Glutamatergic neuron (in vitro differentiated cells): ENCODE measurements at regions not wholly inside any gene's neighbourhood (a gene's known extent, or its start where the extent isn't known, plus 50 kb on each side); places are given as distances from the start of the nearest gene placed in this dataset.

Source experiments
- DNase-seq: peaks from one replicate; pipeline ENCODE4 v3.0.0; 2022
- H3K27ac Mint-ChIP-seq: one replicate; pipeline ENCODE4 v1.8.0; 2020; ENCODE audit warnings: mild to moderate bottlenecking, mixed read lengths, inconsistent platforms; ENCODE audit not compliant: unreplicated experiment
- H3K27me3 Mint-ChIP-seq: one replicate; pipeline ENCODE4 v1.8.0; 2020; ENCODE audit warnings: mild to moderate bottlenecking, moderate library complexity, mixed read lengths, inconsistent platforms; ENCODE audit not compliant: unreplicated experiment
- H3K36me3 Mint-ChIP-seq: one replicate; pipeline ENCODE4 v1.8.0; 2020; ENCODE audit warnings: mild to moderate bottlenecking, mixed read lengths, inconsistent platforms; ENCODE audit not compliant: unreplicated experiment
- H3K4me1 Mint-ChIP-seq: one replicate; pipeline ENCODE4 v1.8.0; 2020; ENCODE audit warnings: mild to moderate bottlenecking, low read depth, mixed read lengths, inconsistent platforms; ENCODE audit not compliant: unreplicated experiment
- H3K4me3 Mint-ChIP-seq: one replicate; pipeline ENCODE4 v1.8.0; 2020; ENCODE audit warnings: mild to moderate bottlenecking, mixed read lengths, inconsistent platforms; ENCODE audit not compliant: unreplicated experiment
- H3K9me3 Mint-ChIP-seq: one replicate; pipeline ENCODE4 v1.8.0; 2020; ENCODE audit warnings: mild to moderate bottlenecking, moderate library complexity, mixed read lengths, inconsistent platforms; ENCODE audit not compliant: unreplicated experiment
- CTCF ChIP-seq: fragments of 200-600 bp; sonication (generic); IDR thresholded peaks from one replicate; pipeline ENCODE4 v1.5.0; 2021; ENCODE audit not compliant: partially characterized antibody, unreplicated experiment

- H3K4me1 Mint-ChIP-seq: no peaks in the 10 kb centered on the region
- TF ChIP-seq CTCF: no peak
- H3K27me3 Mint-ChIP-seq: peaks cover 2% of the 10 kb centered on the region
- H3K9me3 Mint-ChIP-seq: no peaks in the 10 kb centered on the region
- no peak for DNase-seq
- no peak overlapping the region for H3K27ac Mint-ChIP-seq
- no peaks in the 10 kb centered on the region for H3K36me3 Mint-ChIP-seq
- H3K4me3 Mint-ChIP-seq: no peak overlapping the region
Observed at GRCh38 chr6:6884916-6885315, 222.8 kb upstream of the RREB1 start.

GRCh38 chr6:6885521-6886170 is 222.1 kb upstream of the RREB1 start:
- TF ChIP-seq CTCF: no peak
- H3K9me3 Mint-ChIP-seq: no peaks in the 10 kb centered on the region
- no peaks in the 10 kb centered on the region for H3K36me3 Mint-ChIP-seq
- DNase-seq: no peak
- H3K4me1 Mint-ChIP-seq: no peaks in the 10 kb centered on the region
- H3K27me3 Mint-ChIP-seq: peaks cover 2% of the 10 kb centered on the region
- H3K4me3 Mint-ChIP-seq: no peak overlapping the region
- H3K27ac Mint-ChIP-seq: no peak overlapping the region

DNA sequence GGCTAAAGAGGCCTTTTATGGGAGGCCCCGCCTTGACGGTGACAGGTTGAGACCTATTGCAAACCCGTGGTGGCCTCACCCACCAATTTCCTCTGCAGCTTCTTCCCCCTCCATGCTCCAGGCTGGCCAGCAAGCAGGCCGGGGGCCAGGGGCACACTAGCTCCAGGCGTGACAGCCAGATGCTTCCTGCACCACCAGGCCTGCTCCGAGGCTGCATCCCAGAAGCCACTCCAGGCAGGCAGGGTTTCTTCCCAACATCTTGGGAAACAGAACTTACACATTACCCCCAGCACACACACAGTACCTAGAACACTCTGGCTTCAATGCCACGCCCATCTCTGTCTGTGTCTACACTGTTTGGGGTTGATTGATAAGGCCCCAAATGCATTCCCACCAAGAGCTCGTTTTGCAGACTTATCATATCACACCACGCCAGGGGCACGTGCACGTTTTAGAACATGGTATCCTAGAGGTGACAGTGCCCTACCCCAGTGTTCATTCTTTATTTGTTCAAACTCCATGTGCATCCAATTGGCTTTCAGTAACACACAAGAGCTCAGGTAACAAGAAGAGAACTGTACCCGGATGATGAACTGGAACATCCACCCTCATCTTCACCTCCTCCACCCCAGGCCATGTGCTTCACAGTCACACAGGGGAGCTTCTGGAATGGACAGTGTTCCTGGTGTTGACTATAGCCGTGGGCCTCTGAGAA is 221.4 kb upstream of the RREB1 start:
- DNase-seq: no peak
- no peak overlapping the region for H3K27ac Mint-ChIP-seq
- H3K4me1 Mint-ChIP-seq: no peaks in the 10 kb centered on the region
- H3K36me3 Mint-ChIP-seq: no peaks in the 10 kb centered on the region
- TF ChIP-seq CTCF: no peak
- no peak overlapping the region for H3K4me3 Mint-ChIP-seq
- H3K9me3 Mint-ChIP-seq: no peaks in the 10 kb centered on the region
- H3K27me3 Mint-ChIP-seq: peaks cover 2% of the 10 kb centered on the region

- H3K4me3 Mint-ChIP-seq: no peak overlapping the region
- H3K27ac Mint-ChIP-seq: no peak overlapping the region
- peaks cover 2% of the 10 kb centered on the region for H3K27me3 Mint-ChIP-seq
- DNase-seq: no peak
- no peaks in the 10 kb centered on the region for H3K9me3 Mint-ChIP-seq
- no peak for TF ChIP-seq CTCF
- no peaks in the 10 kb centered on the region for H3K4me1 Mint-ChIP-seq
- no peaks in the 10 kb centered on the region for H3K36me3 Mint-ChIP-seq
Observed at GRCh38 chr6:6886886-6887285, 220.9 kb upstream of the RREB1 start.

DNA sequence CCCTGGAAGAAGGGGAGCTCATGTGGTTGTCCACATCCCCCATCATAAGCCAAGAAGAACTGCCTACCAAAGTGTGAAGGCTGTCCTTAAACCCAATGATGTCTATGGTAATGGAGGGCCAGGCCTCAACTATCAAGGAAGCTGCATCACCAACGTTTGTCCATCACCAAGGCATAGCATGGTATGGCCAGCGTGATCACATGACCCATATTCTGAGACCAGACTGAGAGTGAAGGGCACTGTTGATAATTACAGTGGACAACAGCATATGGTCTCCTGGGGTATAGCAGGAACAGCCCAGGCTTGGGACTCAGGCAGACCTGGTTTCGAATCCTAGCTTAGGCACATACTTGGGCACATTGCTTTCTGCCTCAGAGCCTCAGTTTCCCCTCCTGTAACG is 218.2 kb upstream of the RREB1 start:
- no peak overlapping the region for H3K4me3 Mint-ChIP-seq
- no peak for TF ChIP-seq CTCF
- no peaks in the 10 kb centered on the region for H3K4me1 Mint-ChIP-seq
- no peak overlapping the region for H3K27ac Mint-ChIP-seq
- no peaks in the 10 kb centered on the region for H3K9me3 Mint-ChIP-seq
- DNase-seq: no peak
- H3K36me3 Mint-ChIP-seq: no peaks in the 10 kb centered on the region
- H3K27me3 Mint-ChIP-seq: peaks cover 3% of the 10 kb centered on the region
